IgD-negative memory B cell (primary cell): ENCODE measurements at regions not wholly inside any gene's neighbourhood (a gene's known extent, or its start where the extent isn't known, plus 50 kb on each side); places are given as distances from the start of the nearest gene placed in this dataset.

Source experiments
- H3K27ac Mint-ChIP-seq, 3 donors: one replicate each; pipeline ENCODE4 v1.8.0; 2020 to 2022; ENCODE audit warnings: mild to moderate bottlenecking in 3 of 3, mixed read lengths in 3 of 3, moderate library complexity in 1 of 3
- H3K27me3 Mint-ChIP-seq: one replicate; pipeline ENCODE4 v1.8.0; 2021; ENCODE audit warnings: mixed read lengths
- H3K36me3 Mint-ChIP-seq: one replicate; pipeline ENCODE4 v1.8.0; 2020; ENCODE audit warnings: mild to moderate bottlenecking, mixed read lengths
- H3K4me1 Mint-ChIP-seq, 3 donors: one replicate each; pipeline ENCODE4 v1.8.0; 2020 to 2022; ENCODE audit warnings: mixed read lengths in 3 of 3, mild to moderate bottlenecking in 1 of 3
- H3K4me3 Mint-ChIP-seq, 4 donors: one replicate each; pipeline ENCODE4 v1.8.0; 2020 to 2022; ENCODE audit warnings: mild to moderate bottlenecking in 4 of 4, mixed read lengths in 4 of 4, moderate library complexity in 3 of 4
- H3K9me3 Mint-ChIP-seq, 3 donors: one replicate each; pipeline ENCODE4 v1.8.0; 2020 to 2021; ENCODE audit warnings: mixed read lengths in 3 of 3, mild to moderate bottlenecking in 1 of 3

DNA sequence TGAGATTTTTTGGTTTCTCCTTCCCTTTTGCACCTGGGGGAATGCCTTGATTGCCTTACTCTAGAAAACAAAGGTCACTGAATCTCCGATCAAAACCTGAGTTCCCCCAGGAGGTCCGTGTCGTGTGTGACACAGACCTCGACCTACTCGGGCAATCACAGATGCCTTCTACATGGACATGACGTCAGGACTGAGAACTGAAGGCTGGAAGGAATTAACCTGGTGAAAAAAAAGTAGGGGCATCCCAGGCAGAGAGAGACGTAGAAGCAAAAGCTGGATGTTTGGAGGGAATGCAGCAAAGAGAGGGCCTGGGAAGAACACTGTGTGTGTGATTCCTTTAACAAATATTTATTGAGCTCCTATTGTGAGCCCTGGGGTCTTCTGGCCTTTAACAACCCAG, 178.0 kb downstream of the PRDM2 start:
- Mint-ChIP-seq H3K27ac (no peak overlapping the region), H3K36me3 (peaks cover 2% of the 10 kb centered on the region), H3K4me1 (no peaks in the 10 kb centered on the region), H3K9me3 (peaks cover 0 to 4% (median 3%) of the 10 kb centered on the region in 3 donors), H3K27me3 (peaks cover 9% of the 10 kb centered on the region), H3K4me3 (no peak overlapping the region)

DNA sequence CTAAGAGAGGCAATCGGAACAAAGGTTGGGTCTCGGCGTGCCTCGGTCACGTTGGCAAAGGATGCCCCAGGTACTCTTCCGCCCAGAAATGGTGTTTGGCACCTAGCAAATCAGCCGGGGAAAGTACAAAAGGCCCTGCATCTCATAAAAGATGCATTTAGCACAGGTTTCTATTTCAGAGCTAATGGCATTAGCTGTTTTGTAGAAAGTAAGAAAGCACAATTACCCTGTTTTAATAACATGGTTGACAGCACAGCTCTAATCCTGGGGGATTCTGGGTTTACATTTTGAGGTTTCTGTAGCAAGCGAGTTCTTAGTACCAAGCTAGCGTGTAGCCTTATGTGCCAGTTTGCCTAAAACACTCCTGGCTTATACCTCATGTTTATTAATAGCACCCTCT, 178.5 kb downstream of the PRDM2 start:
- Mint-ChIP-seq H3K4me3 (no peak overlapping the region), H3K4me1 (no peaks in the 10 kb centered on the region), H3K36me3 (peaks cover 2% of the 10 kb centered on the region), H3K27ac (no peak overlapping the region), H3K27me3 (peaks cover 6% of the 10 kb centered on the region), H3K9me3 (peaks cover 0 to 4% (median 3%) of the 10 kb centered on the region in 3 donors)

DNA sequence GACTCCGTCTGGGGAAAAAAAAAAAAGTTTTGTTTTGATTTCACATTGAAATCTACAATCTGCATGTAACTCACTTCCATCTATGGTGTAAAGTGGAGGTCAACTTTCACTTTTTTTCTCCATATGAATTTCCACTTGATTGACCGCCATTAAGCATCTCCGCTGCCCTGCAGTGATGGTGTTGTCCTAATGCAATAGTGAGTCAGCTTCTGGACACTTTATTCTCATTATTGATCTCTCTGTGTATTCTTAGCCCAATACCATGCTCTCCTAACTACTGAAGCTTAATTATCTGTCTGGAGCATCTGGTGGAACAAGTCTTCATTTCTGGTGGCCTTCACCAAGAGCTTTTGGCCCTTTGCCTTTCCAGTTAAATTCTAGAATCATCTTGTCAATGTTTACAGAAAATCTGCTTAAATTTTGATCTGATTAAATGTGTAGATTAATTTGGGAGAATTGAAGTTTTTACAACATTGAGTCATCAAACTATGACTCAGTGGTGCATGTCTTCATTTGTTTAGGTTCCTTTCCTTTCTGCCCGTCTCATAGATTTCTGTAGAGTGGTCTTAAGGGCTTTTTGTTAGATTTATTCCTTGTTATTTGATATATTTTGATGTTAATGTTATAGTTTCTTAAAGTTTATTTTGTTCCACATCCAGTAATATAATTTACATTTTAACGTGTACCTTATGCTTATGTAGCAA, 181.5 kb downstream of the PRDM2 start:
- peaks cover 0 to 8% (median 3%) of the 10 kb centered on the region in 3 donors for H3K9me3 Mint-ChIP-seq
- peaks cover 2% of the 10 kb centered on the region for H3K36me3 Mint-ChIP-seq
- H3K27ac Mint-ChIP-seq = no peak overlapping the region
- peaks cover 7% of the 10 kb centered on the region for H3K27me3 Mint-ChIP-seq
- H3K4me3 Mint-ChIP-seq = no peak overlapping the region
- no peaks in the 10 kb centered on the region for H3K4me1 Mint-ChIP-seq

DNA sequence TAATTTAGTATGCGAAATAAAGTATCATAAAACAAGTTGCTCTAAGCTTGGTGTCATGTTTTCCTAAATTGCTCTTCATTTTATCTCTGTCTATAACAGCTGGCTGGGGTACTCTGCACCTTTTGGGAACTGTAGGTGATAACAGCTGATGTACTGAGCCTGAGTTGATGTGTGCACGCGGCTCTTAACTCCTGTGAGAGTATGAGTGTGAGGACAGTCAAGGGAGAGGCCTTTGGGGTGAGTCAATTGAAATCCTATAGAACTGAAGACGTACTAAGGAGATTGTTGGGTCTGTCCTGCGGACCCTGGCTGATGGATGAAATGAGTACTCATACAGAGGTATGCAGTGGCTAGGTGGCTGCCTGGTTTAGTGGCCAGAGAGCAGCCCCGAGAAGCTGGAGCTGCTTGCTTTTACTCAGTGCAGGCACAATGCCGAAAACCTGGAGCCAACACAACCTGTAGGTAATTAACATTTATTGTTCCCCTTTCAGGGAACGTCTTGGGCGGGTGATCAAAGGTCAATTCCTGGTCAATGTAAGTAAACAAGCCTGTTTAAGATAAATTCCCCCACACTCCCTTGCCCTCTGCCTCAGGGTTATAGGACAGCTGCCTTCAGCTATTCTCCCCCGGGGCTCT, 188.5 kb downstream of the PRDM2 start:
- no peak overlapping the region for H3K4me3 Mint-ChIP-seq
- H3K36me3 Mint-ChIP-seq = no peaks in the 10 kb centered on the region
- H3K4me1 Mint-ChIP-seq = peaks cover 0 to 9% (median 0%) of the 10 kb centered on the region in 3 donors
- peaks cover 0 to 5% (median 4%) of the 10 kb centered on the region in 3 donors for H3K9me3 Mint-ChIP-seq
- H3K27me3 Mint-ChIP-seq = peaks cover 15% of the 10 kb centered on the region
- H3K27ac Mint-ChIP-seq = no peak overlapping the region

DNA sequence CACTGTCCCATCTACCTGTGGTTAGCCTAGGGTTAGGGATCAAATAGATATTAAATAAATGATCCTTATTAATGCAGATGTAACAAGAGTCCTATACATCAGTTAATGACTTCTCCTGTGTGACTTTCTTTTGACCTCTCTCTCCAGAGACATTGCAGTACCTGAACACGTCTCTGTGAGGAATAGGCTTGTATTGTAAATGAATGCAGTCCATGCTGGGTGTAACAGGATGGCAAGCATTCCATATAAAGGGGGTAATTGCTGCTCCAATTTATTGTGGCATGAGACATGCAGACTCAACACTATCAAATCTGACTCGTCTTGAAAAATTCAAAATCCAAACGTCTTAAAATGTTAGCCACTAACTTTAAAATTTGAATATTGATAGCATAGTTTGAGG, 189.5 kb downstream of the PRDM2 start:
- Mint-ChIP-seq H3K27me3 (peaks cover 23% of the 10 kb centered on the region), H3K36me3 (no peaks in the 10 kb centered on the region), H3K9me3 (peaks cover 0 to 5% (median 4%) of the 10 kb centered on the region in 3 donors), H3K27ac (no peak overlapping the region), H3K4me1 (peaks cover 0 to 10% (median 0%) of the 10 kb centered on the region in 3 donors), H3K4me3 (no peak overlapping the region)

DNA sequence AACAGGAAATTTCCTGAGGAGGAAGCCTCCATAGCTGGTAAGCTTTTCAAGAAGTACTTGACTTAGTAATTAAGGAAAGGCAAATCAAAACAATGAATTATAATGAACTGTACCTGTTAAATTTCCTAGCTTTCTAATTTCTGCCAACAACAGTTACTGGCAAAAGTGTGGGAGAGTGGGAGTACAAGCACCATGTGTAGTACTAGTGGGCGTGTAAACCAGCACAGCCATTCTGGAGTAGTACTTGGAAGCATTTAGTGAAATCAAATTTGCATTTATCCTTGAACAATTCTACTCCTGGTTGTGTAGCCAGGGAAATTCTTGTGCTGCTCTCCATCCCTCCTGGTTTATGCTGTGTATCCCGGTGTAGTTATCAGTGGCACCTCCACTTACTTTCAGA, 190.8 kb downstream of the PRDM2 start:
- no peaks in the 10 kb centered on the region for H3K36me3 Mint-ChIP-seq
- H3K9me3 Mint-ChIP-seq = peaks cover 0 to 4% (median 2%) of the 10 kb centered on the region in 3 donors
- no peak overlapping the region for H3K27ac Mint-ChIP-seq
- no peak overlapping the region for H3K4me3 Mint-ChIP-seq
- H3K27me3 Mint-ChIP-seq = peaks cover 25% of the 10 kb centered on the region
- H3K4me1 Mint-ChIP-seq = peaks cover 0 to 10% (median 0%) of the 10 kb centered on the region in 3 donors

DNA sequence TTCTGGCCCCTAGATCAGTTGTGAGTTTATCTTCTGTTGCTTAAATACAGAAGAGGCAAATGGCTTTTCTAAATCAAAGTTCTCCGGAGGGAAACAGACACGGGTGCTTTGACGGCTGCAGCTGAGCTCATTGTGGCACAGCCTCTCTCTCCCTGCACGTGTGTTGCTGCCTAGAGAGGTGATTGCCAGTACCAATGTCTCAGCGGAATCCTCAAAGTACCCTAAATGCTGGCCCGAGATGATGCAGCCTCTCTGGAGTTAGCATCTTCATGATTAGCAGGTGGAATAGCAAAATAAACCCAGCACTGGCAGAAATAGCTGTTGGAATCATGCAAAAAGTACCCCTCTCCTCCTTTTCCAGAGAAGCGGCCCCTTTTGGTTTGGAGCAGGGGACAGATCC, 192.2 kb downstream of the PRDM2 start:
- Mint-ChIP-seq H3K9me3 (peaks cover 0 to 4% (median 2%) of the 10 kb centered on the region in 3 donors), H3K4me1 (peaks cover 0 to 10% (median 0%) of the 10 kb centered on the region in 3 donors), H3K4me3 (peak overlapping the region in 1 of 4 donors; percentile 63), H3K27ac (no peak overlapping the region), H3K27me3 (peaks cover 26% of the 10 kb centered on the region), H3K36me3 (no peaks in the 10 kb centered on the region)

DNA sequence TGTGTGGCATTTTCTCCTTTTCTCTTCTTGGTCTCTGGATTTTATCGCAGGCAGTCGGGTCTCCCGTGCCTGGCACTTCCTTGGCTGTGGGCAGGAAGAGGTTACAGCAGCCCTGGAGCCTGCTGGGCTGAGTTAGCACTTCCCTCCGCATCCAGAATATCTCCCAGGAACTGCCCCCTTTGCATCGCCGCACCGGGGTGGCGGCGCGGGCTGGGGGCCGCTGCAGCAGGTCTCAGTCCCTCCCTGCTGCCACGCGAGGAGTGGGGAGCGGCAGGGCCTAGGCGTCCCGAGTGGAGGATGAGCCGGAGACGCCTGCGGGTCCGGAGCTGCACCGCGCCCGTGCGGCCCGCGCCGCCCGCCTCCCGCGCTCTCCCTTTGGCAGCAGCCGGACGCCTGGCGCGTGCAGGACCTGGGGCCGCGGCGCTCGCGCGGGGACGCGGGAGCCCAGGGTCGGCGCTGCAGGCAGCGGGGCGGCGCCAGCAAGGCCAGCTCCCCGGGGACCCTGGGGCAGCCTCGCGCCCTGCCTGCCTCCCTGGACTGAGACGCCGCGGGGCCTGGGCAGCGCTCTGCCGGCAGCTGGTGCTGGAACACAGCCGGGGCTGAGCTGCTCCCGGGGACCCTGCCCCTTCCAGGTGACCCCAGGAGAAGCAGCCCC, 192.8 kb downstream of the PRDM2 start:
- H3K4me1 Mint-ChIP-seq = peaks cover 0 to 10% (median 0%) of the 10 kb centered on the region in 3 donors
- H3K9me3 Mint-ChIP-seq = peaks cover 0 to 4% (median 3%) of the 10 kb centered on the region in 3 donors
- peak overlapping the region in 1 of 4 donors; percentile 63 for H3K4me3 Mint-ChIP-seq
- H3K27ac Mint-ChIP-seq = no peak overlapping the region
- H3K27me3 Mint-ChIP-seq = peaks cover 27% of the 10 kb centered on the region
- H3K36me3 Mint-ChIP-seq = no peaks in the 10 kb centered on the region

DNA sequence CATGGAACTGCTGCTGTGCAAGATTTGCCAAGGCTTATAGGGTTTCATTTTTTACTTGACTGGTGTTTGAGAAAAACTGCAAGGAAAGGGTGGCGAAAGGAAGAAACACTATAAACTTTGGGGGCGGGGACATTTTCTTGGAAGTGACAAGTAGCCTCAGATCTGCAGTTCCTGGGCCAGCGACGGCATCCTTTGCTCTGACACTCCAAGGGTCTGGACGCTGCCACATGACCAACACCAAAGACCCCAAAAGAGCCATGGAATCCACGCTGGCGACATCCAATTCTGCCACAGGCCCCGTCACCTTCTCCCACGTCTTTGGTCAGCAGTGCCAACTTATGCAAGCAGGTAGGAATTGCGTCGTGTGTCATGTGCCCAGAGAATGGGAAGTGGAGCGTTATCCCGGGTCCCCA, 193.4 kb downstream of the PRDM2 start:
- H3K4me3 Mint-ChIP-seq = no peak overlapping the region
- no peak overlapping the region for H3K27ac Mint-ChIP-seq
- peaks cover 27% of the 10 kb centered on the region for H3K27me3 Mint-ChIP-seq

DNA sequence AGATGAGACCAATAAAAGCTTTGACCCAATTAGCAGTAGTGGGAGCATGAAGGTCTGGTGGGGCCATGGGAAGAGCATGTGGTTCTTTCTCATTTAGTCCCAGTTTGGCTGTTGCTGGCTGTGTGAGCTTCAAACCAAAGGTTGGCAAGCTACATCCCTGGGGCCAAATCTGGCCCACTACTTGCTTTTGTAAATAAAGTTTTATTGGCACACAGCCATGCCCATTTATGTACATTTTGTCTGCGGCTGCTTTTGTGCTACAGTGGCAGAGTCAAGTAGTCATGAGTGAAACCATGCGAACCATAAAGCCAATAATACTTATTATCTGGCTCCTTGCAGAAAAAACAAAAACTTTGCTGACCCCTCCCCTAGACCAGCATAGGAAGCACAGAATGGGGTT, 196.9 kb downstream of the PRDM2 start:
- no peaks in the 10 kb centered on the region for H3K36me3 Mint-ChIP-seq
- H3K27ac Mint-ChIP-seq = no peak overlapping the region
- peaks cover 0 to 3% (median 0%) of the 10 kb centered on the region in 3 donors for H3K9me3 Mint-ChIP-seq
- H3K4me3 Mint-ChIP-seq = no peak overlapping the region
- peaks cover 0 to 10% (median 0%) of the 10 kb centered on the region in 3 donors for H3K4me1 Mint-ChIP-seq
- peaks cover 28% of the 10 kb centered on the region for H3K27me3 Mint-ChIP-seq

More for the DNA sequence above, 193.4 kb downstream of the PRDM2 start:
- H3K9me3 Mint-ChIP-seq = peaks cover 0 to 4% (median 3%) of the 10 kb centered on the region in 3 donors
- H3K36me3 Mint-ChIP-seq = no peaks in the 10 kb centered on the region
- peaks cover 0 to 10% (median 0%) of the 10 kb centered on the region in 3 donors for H3K4me1 Mint-ChIP-seq

DNA sequence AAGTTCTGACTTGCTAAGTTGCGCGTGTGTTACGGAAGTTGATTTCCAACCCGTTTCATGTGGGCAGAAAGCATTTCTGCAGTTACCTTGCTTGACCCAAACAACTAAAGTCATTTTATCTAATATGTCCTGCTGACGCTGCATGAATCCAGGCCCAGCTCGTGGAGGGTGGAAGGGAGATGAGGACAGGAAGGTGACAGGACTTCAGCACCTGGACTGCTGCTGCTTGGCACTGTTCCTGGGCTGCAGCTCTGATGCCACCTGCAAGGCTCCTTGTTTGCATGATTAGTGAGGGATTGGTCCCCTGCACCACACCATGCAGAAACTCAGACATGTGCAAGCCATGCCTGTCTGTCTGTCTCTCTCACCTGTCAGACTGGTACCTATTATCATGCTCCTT, 198.4 kb downstream of the PRDM2 start:
- H3K36me3 Mint-ChIP-seq = no peaks in the 10 kb centered on the region
- H3K4me1 Mint-ChIP-seq = peaks cover 0 to 1% (median 0%) of the 10 kb centered on the region in 3 donors
- no peak overlapping the region for H3K4me3 Mint-ChIP-seq
- peaks cover 20% of the 10 kb centered on the region for H3K27me3 Mint-ChIP-seq
- H3K27ac Mint-ChIP-seq = no peak overlapping the region
- H3K9me3 Mint-ChIP-seq = peaks cover 0 to 3% (median under 1%) of the 10 kb centered on the region in 3 donors

DNA sequence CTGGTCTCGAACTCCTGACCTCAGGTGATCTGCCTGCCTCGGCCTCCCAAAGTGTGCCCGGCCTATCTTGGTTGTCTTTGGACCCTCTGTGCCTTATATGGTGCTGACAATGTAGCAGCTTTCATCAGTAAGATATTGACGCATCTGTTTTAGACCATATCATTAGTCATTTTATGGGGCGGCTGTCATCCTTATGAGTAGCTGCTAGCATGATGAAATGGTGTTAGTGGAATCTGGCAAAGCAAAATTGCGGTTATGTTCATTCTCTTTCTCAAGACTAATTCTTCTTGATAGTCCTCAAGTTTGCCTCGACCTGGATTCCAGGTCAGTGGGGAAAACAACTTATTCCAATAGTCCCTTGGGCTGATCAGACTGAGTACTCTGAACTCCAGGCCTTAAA, 199.9 kb downstream of the PRDM2 start:
- peaks cover 5% of the 10 kb centered on the region for H3K36me3 Mint-ChIP-seq
- no peak overlapping the region for H3K27ac Mint-ChIP-seq
- H3K27me3 Mint-ChIP-seq = peaks cover 7% of the 10 kb centered on the region
- H3K4me3 Mint-ChIP-seq = no peak overlapping the region
- H3K9me3 Mint-ChIP-seq = peaks cover 0 to 11% (median 9%) of the 10 kb centered on the region in 3 donors
- no peaks in the 10 kb centered on the region for H3K4me1 Mint-ChIP-seq

DNA sequence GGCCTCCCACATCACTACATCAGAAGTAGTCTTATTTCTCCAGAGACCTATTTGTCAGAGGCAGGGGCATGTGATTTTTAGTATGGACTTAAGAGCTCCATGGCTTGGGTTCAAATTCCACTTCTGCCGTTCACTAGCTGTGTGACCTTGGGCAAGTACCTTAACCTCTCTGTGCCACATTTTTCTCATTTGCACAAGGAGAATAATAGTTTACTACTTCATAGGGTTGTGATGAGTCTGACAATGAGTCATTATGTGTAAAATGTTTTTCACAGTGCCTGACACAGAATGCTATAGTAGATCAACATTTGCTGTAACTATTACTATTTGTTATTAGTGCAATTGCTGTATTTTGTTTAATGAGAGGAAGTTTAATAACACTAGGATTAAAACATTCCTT, 200.6 kb downstream of the PRDM2 start:
- H3K9me3 Mint-ChIP-seq = peaks cover 0 to 12% (median 9%) of the 10 kb centered on the region in 3 donors
- H3K4me1 Mint-ChIP-seq = no peaks in the 10 kb centered on the region
- no peak overlapping the region for H3K27ac Mint-ChIP-seq
- H3K4me3 Mint-ChIP-seq = no peak overlapping the region
- H3K36me3 Mint-ChIP-seq = peaks cover 5% of the 10 kb centered on the region
- H3K27me3 Mint-ChIP-seq = peaks cover 3% of the 10 kb centered on the region

DNA sequence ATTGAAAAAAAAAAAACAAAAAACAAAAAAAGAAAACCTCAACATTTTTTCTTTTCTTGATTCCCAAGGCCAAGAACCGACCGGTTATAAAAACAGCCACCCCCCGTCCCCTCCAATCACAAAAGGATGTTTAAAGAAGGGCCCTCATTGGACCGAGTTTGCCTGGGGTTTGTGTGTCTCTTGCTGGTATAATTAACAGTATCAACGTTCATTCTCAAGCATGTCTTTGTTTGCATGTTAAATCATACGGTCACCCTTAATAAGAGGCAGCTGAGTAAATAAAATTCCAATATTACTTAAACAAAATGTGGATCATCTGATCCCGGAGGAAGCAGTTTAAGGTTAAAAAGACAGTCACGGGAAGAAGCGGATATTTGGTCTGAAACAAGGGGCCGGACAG, 201.1 kb downstream of the PRDM2 start:
- Mint-ChIP-seq H3K36me3 (peaks cover 8% of the 10 kb centered on the region), H3K4me3 (no peak overlapping the region), H3K27me3 (peaks cover 3% of the 10 kb centered on the region), H3K27ac (no peak overlapping the region), H3K4me1 (no peaks in the 10 kb centered on the region), H3K9me3 (peaks cover 0 to 12% (median 9%) of the 10 kb centered on the region in 3 donors)

DNA sequence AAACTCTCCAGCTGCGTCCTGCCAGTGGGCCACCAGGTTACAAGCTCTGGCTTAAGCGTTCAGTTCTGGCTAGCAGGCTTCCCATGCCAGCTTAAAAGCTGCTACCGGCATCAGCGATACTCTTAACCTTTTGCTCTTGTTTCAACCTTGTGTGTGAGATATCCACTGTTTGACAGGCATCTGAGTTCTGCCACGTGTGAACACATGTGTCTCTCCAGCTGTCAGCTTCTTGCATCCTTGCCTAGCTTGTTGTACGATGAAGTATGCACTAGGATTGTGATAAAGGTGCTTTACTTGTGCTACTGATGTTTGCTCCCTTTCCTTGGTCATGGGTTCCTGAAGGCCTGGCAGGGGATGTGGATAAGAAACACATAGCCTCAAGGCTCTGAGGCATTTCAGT, 201.6 kb downstream of the PRDM2 start:
- Mint-ChIP-seq H3K4me3 (no peak overlapping the region), H3K36me3 (peaks cover 8% of the 10 kb centered on the region), H3K27ac (no peak overlapping the region), H3K27me3 (peaks cover 3% of the 10 kb centered on the region), H3K9me3 (peaks cover 0 to 12% (median 12%) of the 10 kb centered on the region in 3 donors), H3K4me1 (no peaks in the 10 kb centered on the region)
